HEK293 (cell line): ENCODE measurements at regions not wholly inside any gene's neighbourhood (a gene's known extent, or its start where the extent isn't known, plus 50 kb on each side); places are given as distances from the start of the nearest gene placed in this dataset.

Experiments used
- SALL2 ChIP-seq: fragments of 450-650 bp; formaldehyde crosslinking; IDR thresholded peaks from 2 replicates; pipeline ENCODE4 v1.5.0; 2017; ENCODE audit warnings: missing biosample characterization, mild to moderate bottlenecking, missing genetic modification characterization, borderline replicate concordance
- SP2 ChIP-seq: fragments of 450-650 bp; formaldehyde crosslinking; IDR thresholded peaks from 2 replicates; pipeline ENCODE4 v1.5.1; 2016; ENCODE audit warnings: missing biosample characterization, missing genetic modification characterization
- ZEB2 ChIP-seq: fragments of 450-650 bp; formaldehyde crosslinking; IDR thresholded peaks from 2 replicates; pipeline ENCODE4 v1.5.1; 2016; ENCODE audit warnings: missing biosample characterization, missing genetic modification characterization
- ZNF416 ChIP-seq: fragments of 450-650 bp; formaldehyde crosslinking; IDR thresholded peaks from 2 replicates; pipeline ENCODE4 v1.5.1; 2016; ENCODE audit warnings: missing biosample characterization, missing genetic modification characterization
- ZNF561 ChIP-seq: fragments of 450-650 bp; IDR thresholded peaks from 2 replicates; pipeline ENCODE4 v1.5.1; 2018; ENCODE audit warnings: missing biosample characterization, missing genetic modification characterization, borderline replicate concordance
- ZXDB ChIP-seq: fragments of 450-650 bp; formaldehyde crosslinking; IDR thresholded peaks from 2 replicates; pipeline ENCODE4 v1.5.1; 2016; ENCODE audit warnings: missing biosample characterization, missing genetic modification characterization
- TF ChIP-seq, protein P1 (sequence below): fragments of 450-650 bp; formaldehyde crosslinking; IDR thresholded peaks from 2 replicates; pipeline ENCODE4 v1.5.1; 2016; ENCODE audit warnings: missing biosample characterization, missing genetic modification characterization
- TF ChIP-seq, protein P2 (sequence below): fragments of 450-650 bp; IDR thresholded peaks from 2 replicates; pipeline ENCODE4 v1.5.1; 2018; ENCODE audit warnings: missing biosample characterization, mild to moderate bottlenecking, missing genetic modification characterization

DNA sequence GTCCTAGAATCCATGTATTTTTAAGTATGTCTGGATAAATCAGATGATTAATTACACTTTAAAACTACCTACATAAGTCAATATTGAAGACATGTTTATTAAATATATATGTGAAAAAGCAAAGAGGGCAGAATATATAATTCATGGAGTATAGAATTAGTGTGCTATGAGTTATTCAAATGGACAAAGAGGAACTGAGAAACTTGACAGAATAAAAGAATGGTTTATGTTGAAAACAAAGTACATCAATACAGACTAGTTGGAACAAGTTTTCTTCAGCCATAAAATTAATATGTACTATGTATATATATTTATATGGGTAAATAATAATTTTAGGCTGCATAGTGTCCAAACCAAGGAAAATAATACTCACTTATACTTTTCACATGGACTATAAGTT, 173.5 kb downstream of the NPFFR2 start:
- TF ChIP-seq, protein P1, sequence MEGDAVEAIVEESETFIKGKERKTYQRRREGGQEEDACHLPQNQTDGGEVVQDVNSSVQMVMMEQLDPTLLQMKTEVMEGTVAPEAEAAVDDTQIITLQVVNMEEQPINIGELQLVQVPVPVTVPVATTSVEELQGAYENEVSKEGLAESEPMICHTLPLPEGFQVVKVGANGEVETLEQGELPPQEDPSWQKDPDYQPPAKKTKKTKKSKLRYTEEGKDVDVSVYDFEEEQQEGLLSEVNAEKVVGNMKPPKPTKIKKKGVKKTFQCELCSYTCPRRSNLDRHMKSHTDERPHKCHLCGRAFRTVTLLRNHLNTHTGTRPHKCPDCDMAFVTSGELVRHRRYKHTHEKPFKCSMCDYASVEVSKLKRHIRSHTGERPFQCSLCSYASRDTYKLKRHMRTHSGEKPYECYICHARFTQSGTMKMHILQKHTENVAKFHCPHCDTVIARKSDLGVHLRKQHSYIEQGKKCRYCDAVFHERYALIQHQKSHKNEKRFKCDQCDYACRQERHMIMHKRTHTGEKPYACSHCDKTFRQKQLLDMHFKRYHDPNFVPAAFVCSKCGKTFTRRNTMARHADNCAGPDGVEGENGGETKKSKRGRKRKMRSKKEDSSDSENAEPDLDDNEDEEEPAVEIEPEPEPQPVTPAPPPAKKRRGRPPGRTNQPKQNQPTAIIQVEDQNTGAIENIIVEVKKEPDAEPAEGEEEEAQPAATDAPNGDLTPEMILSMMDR (tag by site-specific recombination): no peak
- TF ChIP-seq ZEB2 (tag by site-specific recombination) (no peak), ZNF561 (tag by site-specific recombination) (no peak), SALL2 (tag by site-specific recombination) (no peak), SP2 (no peak), ZXDB (no peak), ZNF416 (tag by site-specific recombination) (no peak)
- TF ChIP-seq, protein P2, sequence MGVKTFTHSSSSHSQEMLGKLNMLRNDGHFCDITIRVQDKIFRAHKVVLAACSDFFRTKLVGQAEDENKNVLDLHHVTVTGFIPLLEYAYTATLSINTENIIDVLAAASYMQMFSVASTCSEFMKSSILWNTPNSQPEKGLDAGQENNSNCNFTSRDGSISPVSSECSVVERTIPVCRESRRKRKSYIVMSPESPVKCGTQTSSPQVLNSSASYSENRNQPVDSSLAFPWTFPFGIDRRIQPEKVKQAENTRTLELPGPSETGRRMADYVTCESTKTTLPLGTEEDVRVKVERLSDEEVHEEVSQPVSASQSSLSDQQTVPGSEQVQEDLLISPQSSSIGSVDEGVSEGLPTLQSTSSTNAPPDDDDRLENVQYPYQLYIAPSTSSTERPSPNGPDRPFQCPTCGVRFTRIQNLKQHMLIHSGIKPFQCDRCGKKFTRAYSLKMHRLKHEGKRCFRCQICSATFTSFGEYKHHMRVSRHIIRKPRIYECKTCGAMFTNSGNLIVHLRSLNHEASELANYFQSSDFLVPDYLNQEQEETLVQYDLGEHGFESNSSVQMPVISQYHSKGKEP (tag by site-specific recombination): no peak
